ENCODE measurements at regions not wholly inside any gene's neighbourhood (a gene's known extent, or its start where the extent isn't known, plus 50 kb on each side); places are given as distances from the start of the nearest gene placed in this dataset.
"Not testable (repeated sequence)": the region's sequence is repeated elsewhere in the genome, so short reads cannot be mapped to it uniquely, and the experiment has no call there.

DNA sequence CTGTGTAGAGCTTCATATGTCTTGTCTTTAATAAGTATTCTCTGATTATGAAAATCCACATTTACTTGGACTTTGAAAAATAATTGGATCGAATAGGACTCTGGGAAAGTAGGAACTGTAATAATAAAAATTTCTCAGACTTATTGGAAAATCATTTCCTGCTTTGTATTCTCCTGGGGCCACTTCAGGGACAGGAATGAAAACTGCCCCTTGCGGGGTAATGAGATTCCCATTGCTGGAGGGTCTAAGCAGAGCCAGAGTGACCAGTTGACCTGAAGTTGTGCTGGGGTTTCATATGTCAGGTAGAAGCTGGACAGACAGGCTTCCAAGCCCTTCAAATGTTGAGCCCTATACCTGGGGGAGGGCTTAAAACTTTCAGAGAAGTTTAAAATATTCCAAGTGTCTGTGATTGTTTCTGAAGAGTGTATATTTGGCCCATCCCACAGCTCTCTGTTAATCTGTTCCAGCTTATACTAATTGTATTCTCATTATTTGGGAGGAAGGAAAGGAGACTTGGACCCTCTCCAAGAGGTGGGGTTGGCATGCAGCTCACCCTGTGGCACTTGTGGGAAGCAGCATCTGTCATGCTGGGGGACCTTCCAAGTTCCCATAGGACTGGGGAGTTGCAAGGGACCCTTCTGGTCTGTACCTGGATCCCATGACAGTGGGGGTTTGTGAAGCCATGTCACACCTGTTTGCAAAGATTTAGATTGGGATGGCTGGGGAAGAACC is 268.7 kb upstream of the ATP5MC3 start:
- no peak for DNase-seq

DNA sequence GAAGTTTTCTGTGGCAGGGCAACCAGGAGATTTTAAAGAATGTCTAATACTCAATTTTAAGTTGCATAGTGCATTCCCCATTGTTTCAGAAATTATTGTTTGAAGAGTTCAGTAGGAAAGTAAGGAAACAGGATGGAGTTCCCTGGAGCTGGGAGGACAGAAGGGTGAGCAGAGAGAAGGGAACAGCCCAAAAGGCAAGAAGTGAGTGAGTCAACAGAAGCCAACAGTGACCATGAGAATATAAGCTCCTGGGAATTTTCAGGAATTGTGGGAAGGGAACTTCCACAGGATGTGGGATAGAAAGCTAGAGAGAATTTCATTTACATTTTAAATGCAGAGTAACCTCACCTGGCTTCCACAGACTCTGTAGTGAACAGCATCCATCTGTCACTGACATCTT is 268.1 kb upstream of the ATP5MC3 start:
- no peak for DNase-seq

DNA sequence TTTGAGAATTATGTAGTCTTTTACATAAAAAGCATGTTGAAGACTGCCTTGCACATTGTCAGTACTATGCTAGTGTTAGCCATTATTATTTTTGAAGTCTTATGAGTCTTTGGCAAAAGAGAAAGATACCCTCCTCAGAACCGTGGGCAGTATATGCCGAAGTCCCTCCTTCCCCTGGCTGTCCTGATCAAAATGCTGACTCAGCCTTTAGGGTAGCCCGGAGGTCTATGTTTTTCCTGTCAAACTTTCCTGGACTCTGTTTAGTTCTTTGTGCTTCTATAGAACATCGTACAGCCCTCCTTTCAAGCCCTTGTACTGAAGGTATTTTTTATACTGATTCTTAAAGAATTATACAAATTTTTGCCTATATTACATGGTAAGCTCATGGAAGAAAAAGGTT is 264.7 kb upstream of the ATP5MC3 start:
- no peak for DNase-seq

DNA sequence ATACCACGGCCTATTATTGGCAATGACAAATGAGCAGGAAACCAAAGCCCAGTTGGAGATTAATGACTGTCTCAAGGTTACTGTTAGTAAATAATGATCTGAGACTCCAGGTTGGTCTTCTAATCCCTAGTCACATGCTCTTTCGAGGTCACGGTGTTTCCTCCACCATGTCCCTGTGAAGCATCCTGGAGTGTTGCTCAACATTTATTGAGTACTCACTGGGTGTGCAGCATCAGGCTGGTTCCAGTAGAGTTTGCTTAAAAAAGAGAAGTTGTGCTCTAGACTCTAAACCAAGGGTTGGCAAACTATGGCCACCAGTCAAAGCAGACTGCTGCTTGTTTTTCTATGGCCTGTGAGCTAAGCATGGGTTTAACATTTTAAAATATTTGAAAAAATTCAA is 263.8 kb upstream of the ATP5MC3 start:
- no peak for DNase-seq

DNA sequence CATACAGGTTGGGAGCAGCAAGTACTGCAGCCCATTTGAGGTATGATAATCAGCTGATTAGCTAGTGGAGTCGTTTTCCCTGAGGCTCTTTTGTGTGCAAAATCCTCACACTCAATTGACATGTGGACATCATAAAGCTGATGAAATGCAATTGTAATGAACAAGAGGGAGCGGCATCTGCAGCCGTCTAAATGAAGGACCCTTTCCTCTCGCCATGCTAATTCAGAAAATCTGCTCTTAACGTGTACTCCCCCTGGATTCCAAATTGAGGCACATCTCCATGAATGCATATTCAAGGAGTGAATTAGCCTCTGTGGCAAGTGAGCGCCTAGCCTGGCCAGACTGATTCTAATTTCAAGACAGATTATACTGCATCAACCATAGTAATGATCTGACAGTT is 260.9 kb upstream of the ATP5MC3 start:
- DNase-seq, result no peak

DNA sequence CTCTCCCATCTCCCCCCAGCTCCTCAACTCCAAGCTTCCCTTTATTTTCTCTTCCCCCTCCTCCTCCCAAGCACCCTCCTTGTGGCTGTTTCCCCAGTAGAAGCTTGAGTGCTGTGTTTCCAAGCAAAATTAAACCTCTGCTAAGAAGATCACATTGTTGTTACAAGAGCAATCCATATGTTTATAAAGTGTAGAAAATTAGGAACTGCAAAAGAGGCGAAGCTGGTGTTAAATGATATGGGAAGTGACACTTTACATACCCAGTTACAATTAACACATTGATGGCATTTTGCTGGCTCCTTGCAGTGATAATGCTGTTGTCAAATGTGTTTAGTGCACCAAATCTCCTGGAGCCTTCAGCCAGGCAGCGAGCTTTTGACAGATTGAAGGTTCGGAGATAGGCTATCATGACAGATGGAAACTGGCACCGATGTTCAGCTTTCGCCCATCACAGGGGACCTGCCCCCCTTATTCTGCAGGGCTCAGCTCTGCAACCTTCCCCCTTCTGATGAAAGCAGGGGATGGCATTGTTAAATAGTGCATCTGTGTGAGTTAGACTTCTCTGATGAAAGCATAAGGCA is 259.8 kb upstream of the ATP5MC3 start:
- no peak for DNase-seq

DNA sequence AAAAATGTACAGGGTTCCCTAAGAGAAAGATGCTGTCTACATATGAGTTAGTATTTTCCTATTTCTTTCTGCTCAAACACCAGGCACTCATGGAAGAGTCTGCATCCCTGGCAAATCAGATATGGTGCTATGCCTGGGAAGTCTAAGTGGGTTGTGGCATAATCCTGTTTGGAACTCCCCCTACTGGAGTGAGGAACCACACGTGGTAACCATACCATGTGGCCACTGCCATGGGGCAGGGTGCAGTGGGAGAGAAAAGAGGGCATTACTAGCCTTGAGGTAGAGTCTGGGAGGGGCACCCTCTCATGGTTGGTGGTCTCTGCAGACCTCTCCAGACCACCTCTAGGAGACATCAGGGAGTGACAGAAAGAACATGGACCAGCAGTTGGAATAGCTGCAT is 257.9 kb upstream of the ATP5MC3 start:
- DNase-seq, result no peak

DNA sequence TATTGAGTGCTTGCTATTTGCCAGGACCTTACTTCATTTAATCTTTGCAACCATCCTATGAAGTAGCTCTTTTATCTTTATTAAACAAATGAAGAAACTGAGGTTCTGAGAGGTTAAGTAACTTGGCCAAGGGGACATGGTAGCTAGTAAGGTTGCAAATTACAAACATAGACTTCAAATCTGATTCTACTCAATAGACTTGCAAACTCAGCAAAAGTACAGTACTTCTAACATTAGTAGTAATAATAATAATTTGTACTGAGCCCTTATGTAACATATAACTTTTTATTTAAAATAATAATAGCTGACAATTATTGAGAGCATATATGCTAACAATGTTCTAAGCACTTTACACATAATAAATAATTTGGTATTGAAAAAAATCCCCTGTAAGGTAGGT is 255.7 kb upstream of the ATP5MC3 start:
- DNase-seq, result no peak

DNA sequence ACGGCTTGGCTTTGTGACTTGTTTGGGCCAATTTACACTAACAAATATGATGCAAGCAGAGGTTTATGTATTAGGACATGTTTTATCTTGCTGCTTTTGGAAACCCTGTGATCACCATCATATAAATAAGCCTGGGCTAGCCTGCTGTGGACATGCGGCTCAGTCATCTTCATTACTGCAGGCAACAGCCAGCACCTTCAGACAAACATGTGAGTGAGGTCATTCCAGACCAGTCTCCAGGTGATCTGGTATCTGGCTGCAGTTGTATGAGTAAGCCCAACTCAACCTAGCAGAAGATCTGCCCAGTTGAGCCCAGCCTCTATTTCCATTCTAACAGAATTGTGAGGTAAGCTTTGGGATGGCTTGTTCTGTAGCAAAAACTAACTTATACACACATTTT is 254.6 kb upstream of the ATP5MC3 start:
- no peak for DNase-seq

DNA sequence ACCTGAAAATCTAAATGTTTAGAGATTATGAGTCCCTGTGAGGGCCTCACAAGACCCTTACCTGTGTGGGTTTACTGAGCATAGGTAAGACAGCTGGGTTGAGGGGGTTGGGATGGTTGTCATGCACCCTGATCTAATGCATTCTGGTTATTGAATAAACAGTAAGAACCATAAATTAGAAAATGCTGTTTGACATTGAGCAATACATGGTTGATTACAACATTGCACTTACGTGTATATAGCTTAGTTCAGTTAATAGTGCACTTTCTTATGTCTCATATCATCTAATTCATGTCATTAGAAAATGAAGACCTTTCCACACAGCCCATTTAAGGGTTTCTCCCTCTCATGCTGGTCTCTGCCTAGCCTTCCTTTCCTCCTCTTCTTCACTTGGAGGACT is 253.5 kb upstream of the ATP5MC3 start:
- DNase-seq, result no peak

DNA sequence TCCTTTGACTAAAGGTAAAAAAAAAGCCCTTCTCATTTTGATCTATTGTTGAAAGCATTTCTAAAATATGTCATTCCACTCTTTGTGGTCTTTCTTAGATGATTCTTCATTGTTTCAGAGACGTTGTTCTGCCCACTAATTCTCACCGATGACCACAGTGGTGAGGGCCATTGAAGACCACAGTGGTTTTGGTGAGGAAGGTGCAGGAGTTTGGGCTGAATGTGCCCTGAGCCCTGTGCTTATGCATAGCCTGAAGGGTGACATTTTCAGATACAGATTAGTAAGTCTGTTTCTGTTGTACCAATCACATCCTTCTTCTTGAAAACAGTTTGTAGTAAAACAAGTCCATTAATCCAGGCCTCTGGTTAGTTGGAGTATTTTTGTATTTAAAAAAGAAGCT is 251.3 kb upstream of the ATP5MC3 start:
- DNase-seq, result no peak

DNA sequence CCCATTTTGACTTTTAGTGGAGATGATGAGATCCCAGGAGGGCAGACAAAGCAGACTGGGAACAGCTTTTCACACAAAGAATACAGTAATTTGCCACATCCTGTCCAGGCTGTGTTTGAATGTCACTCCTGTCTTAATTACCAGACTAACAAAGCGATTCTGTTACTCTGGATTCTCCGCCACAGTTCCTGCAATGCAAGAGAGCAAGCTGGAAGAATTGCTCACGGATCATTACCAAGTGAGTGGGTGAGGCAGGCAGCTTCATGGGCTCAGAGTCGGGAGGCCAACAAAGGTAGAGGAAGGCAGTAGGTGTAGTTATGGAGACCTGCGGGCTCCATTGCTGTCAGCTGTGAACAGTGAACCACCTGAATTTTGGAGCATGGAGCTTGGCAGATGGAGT is 250.5 kb upstream of the ATP5MC3 start:
- DNase-seq, result no peak

DNA sequence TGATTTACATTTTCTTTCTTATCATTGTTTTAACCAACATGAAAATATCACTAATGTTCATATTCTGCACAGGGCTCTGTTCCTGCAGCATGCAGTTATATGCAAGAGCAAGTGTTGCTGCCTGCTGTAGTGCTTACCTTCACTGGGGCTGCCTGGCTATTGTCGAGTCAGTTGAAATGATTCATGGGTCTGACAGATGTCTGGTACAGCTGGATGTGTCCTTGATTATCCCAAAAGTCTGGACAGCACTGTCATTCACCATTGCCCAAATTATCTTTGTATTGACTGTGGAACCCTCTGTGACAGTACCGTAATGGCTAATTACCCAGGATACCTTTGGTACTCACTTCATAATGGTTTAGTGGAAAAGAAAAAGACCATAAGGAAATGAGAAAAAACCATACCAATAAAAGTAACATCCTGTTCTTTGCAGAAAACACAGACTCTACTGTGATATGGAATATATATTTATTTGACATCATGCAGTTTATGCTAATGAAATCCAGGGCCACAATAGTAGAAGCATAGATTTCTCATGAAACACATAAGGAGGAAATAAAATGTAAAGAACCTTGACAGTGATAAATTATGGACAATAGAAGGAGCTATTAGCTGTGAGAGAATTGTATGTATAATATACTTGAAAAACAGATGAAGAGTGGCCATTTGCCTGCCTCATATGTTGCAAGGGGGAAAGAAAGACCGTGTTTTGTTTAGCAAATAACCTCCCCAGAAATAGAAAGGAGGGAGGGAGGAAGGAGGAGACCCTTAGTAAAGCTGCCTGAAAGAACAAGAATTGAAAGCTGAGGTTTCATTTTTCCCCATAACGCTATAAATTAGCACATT is 249.8 kb upstream of the ATP5MC3 start:
- no peak for DNase-seq

DNA sequence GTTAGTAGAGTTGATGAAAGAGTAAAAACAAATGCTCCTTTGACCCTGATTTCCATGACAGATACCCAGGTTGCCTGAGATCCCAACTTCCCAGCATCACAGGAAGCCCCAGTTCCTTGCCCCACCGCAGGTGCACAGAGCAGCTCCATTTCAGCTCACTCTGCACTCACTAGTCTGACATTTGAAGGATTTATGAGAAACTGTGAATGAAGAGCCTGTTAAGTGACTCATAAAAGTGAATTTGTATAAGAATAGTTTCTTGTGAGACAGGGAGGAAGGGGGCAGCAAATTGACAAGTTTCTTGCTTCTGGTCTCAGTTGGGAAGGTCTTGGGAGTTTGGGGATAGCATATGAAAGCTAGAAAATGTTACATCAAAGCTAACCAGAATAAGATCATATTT is 248.7 kb upstream of the ATP5MC3 start:
- no peak for DNase-seq

DNA sequence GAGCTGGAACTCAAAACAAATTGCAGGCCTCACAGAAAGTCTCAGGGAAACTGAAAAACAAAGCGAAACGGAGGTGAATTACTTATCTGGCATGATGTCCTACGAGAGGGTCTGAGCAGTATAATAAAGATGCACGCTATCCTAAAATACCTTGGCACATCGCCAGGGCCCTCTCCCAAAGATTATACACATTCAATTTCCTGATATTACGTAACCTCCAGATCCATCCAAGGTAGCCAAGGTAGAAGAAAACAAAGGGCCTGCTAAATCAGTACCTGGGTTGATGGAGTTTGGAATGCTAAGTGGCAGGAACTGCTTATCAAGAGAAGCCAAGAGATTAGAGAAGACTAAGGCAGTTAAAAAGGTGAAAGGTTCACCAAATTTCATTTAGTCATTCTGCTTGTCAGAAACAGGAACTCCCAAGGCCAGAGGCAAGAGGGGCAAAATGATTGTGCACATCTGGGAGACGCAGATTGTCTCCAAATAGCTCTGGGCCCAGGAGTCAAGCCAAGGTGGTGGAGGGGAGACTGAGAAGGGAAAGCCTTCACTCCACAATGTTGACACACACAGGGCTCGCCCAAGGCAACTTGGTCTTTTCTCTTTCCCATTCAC is 236.8 kb upstream of the ATP5MC3 start:
- DNase-seq, result no peak

DNA sequence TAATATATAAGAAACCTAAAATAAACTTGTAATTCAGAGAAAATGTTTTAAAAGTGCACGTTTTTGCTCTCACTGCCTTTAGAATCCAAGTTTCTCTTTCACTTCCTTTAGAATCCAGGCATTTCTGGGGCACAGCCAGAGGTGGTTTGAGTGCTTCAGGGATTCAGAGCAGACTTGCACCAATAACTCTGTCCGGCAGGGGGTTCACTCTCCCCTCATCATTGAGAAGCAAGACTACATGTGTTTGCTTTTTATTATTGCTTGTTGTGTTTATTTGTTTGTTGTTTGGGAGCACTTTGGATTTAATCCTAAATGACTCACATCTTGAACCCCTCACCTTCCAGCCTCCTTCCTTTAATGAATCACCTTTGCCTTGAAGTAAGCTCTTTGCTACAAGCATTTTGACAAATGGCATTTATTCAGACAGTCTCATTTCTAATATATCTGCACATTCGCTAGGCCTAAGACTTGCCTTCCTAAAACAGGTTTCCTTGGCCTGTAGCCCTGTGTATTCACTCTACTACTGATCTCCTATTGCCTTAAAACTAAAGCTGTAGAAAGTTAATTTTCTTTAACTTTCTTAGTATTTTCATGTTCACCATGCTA is 233.5 kb upstream of the ATP5MC3 start:
- DNase-seq, result peak; percentile 60

DNA sequence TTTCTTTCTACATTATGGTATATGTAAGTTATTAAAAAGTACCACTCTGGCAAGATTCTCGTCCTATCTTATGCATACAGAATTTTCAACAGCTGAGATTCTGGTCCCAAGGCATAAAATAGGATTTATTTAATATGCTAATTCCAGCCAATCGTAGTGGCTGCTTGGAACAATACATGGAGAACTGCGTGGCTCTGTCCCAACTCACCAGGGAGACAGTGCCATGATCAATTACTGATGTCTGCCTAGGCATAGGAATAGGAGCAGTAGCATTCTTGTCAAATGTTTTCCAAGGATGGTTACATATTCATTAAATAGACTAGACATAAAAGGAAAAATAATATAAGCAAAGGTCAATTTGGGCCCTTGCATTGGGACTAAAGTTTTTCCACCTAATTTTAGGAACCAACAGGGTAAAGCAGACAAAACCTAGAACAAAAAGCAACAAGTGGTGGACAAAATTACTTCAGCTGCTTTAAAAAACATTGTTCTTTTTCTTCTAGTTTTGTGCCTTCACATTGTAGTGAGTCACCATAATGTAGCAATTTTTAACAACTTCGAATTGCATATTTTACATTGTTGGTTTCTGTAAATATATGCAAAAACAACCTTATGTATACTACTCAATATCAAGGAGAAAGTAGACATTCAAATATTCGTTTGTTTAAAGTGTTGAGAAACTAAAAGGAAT is 232.8 kb upstream of the ATP5MC3 start:
- DNase-seq, result no peak

DNA sequence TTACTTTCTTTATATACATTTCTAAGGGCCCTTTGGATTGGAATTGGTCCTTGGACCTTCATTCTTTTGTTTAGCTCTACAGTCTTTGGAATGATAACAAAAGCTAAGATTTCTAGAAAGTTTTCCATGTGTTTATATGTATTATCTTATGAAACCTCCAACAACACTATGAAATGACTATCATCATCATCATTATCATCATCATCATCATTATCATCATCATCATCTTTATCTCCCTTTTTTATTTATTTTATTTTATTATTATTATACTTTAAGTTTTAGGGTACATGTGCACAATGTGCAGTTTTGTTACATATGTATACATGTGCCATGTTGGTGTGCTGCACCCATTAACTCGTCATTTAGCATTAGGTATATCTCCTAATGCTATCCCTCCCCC is 229.4 kb upstream of the ATP5MC3 start:
- not testable (repeated sequence) for DNase-seq

DNA sequence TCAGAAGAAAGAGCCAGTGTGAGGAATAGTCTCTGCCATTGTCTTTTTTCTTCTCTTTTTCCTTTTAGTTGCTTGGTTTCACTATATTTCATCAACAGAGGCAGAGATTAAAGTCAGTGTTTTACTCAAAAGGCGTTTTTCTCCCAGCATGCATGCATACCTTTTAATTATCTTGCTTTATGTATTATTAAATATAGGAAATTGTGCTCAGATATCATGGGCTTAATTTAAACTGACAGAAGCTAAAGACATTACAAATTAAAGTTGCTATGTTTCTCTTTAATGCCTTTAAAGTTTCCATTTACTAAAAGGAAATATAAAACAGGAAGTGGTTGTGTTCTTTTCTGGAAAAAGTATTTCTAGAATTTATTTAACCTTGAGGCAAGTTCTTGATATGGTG is 223.3 kb upstream of the ATP5MC3 start:
- DNase-seq, result no peak

DNA sequence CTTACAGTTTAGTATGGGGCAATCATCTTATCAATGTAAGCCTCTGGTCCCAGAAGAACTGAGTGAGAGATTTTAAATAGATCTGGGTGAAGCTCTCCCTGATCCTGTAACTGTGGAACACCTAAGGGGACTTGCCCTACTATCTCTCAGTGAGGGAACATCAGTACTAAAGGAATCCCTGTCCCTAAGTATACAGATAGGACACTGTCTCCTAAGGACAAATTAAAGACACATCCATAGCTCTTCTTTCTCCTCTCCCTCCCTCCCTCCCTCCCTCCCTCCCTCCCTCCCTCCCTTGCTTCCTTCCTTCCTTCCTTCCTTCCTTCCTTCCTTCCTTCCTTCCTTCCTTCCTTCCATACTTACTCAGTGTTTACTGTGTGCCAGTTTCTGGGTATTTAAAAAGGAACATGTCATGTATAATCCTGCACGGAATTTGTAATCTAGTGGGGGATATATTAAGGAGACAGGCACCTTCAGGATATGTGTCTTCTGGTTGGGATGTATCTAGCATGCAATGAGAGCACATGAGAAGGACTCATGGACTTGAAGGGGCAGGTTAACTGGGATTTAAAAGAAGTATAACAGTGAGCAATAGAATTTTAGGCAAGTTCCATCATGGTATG is 222.2 kb upstream of the ATP5MC3 start:
- DNase-seq, result no peak

DNA sequence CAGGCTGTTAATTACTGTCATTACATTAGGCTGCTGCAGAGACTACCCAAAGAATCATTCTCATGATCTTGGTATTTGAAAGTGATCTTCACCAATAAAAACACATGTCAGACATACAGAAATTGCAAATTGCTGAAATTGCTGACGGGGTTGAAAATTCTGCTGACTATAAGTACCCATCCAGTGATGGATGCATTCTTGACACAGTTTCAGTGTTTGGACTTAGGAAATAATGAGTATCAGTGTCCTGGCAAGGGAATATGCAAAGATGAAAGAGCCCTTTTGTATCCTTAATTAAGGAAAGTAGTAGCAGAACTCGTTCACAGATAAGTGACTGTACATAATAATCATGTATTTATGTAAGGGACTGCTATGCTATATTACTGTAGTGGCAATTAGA is 221.1 kb upstream of the ATP5MC3 start:
- DNase-seq, result no peak

DNA sequence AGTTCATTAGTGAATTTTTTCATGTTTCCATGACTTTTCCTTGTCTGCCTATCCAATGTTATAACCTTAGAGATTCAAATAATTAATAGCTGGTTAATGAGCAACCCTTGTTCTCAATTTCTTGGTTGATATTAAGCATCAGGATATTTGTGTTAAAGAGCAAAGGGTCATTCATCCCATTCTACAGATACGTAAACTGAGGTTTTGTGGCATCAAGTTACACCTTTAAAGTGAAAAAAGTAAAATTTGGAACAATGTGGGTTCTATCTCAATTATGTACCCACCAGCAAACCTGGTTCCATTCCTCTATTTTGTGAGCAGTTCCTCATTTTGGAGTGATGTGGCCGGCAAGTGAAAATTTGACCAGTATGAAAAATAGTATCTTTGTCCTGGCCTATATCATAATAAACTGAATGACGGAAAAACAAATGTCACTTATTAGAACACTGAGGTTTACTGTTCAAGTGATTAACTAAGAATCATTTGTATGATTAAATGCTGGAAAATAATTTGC is 220.5 kb upstream of the ATP5MC3 start:
- DNase-seq, result no peak

Measured in fibroblast of skin of right quadriceps (primary cell).